SH-SY5Y (cell line): ENCODE measurements at regions not wholly inside any gene's neighbourhood (a gene's known extent, or its start where the extent isn't known, plus 50 kb on each side); places are given as distances from the start of the nearest gene placed in this dataset.

ENCODE experiments used
- GATA2 ChIP-seq: IDR thresholded peaks from 2 replicates; pipeline ENCODE4 v1.6.1; 2011; ENCODE audit warnings: mild to moderate bottlenecking, low read depth, low read length
- GATA3 ChIP-seq: IDR thresholded peaks from 2 replicates; pipeline ENCODE4 v1.6.1; 2011; ENCODE audit warnings: low read depth, mild to moderate bottlenecking, low read length, moderate library complexity

DNA sequence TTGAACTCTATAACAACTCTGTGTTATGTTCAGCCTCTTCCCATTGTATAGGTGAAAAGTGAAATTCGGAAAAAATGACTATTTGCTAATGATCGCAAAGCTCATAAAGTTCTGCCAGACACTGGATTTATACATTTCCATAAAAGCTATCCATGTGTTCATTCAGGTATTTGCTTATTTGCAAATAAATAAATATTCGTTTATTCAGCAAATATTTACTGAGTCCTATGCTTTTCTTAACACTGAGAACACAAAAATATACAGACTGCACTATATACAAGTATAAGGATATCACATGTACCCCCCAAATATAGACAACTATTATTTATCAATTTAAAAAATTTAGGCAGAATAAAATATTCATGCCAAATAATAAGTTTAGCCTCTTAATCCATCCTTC, 63.2 kb upstream of the ATP8B1 start:
- TF ChIP-seq GATA3: no peak
- TF ChIP-seq GATA2: no peak
